H9 (cell line): ENCODE measurements at regions not wholly inside any gene's neighbourhood (a gene's known extent, or its start where the extent isn't known, plus 50 kb on each side); places are given as distances from the start of the nearest gene placed in this dataset.

Experiments
- DNase-seq: peaks from one replicate; pipeline ENCODE4 v3.0.0-alpha.2; 2017
- H2AFZ ChIP-seq: one replicate; pipeline ENCODE4 v1.6.1; 2013; ENCODE audit warnings: mild to moderate bottlenecking, low read length, control low read depth, moderate library complexity
- H2AK5ac ChIP-seq: 2 replicates; pipeline ENCODE4 v1.6.1; 2013; ENCODE audit warnings: low read length, control low read depth, mixed read lengths; ENCODE audit not compliant: insufficient read length
- H2BK120ac ChIP-seq: one replicate; pipeline ENCODE4 v1.6.1; 2013; ENCODE audit warnings: low read depth, mild to moderate bottlenecking, low read length, control low read depth, inconsistent platforms; ENCODE audit not compliant: poor library complexity, severe bottlenecking
- H2BK12ac ChIP-seq: 2 replicates; pipeline ENCODE4 v1.6.1; 2013; ENCODE audit warnings: low read length, control low read depth, mixed read lengths, low read depth; ENCODE audit not compliant: insufficient read length
- H2BK15ac ChIP-seq: 2 replicates; pipeline ENCODE4 v1.6.1; 2013; ENCODE audit warnings: low read depth, low read length, control low read depth
- H2BK20ac ChIP-seq: one replicate; pipeline ENCODE4 v1.6.1; 2013; ENCODE audit warnings: low read depth, mild to moderate bottlenecking, low read length, control low read depth, inconsistent platforms; ENCODE audit not compliant: poor library complexity, severe bottlenecking
- H2BK5ac ChIP-seq: 2 replicates; pipeline ENCODE4 v1.6.1; 2013; ENCODE audit warnings: low read length, control low read depth, mixed read lengths; ENCODE audit not compliant: insufficient read length
- H3K14ac ChIP-seq: 2 replicates; pipeline ENCODE4 v1.6.1; 2013; ENCODE audit warnings: low read length, control low read depth; ENCODE audit not compliant: insufficient read depth
- H3K18ac ChIP-seq: 2 replicates; pipeline ENCODE4 v1.6.1; 2013; ENCODE audit warnings: low read depth, mild to moderate bottlenecking, mixed read lengths, low read length, control low read depth; ENCODE audit not compliant: insufficient read length
- H3K23ac ChIP-seq: 2 replicates; pipeline ENCODE4 v1.6.1; 2013; ENCODE audit warnings: low read length, control low read depth, mixed read lengths, low read depth; ENCODE audit not compliant: insufficient read length
- H3K23me2 ChIP-seq: 2 replicates; pipeline ENCODE4 v1.6.1; 2013; ENCODE audit warnings: low read depth, mild to moderate bottlenecking, mixed read lengths, low read length, control low read depth; ENCODE audit not compliant: insufficient read length, poor library complexity, severe bottlenecking
- H3K27ac ChIP-seq: 2 replicates; pipeline ENCODE4 v1.5.1; 2013; ENCODE audit warnings: low read length, control low read depth, mixed read lengths, low read depth; ENCODE audit not compliant: insufficient read length
- H3K27me3 ChIP-seq: 2 replicates; pipeline ENCODE4 v1.6.1; 2013; ENCODE audit warnings: low read length, control low read depth, inconsistent platforms; ENCODE audit not compliant: insufficient read depth
- H3K4ac ChIP-seq: 2 replicates; pipeline ENCODE4 v1.6.1; 2013; ENCODE audit warnings: low read depth, mild to moderate bottlenecking, control low read depth, inconsistent platforms, low read length, moderate library complexity
- H3K4me1 ChIP-seq: 2 replicates; pipeline ENCODE4 v1.6.1; 2013; ENCODE audit warnings: low read length, control low read depth, inconsistent platforms; ENCODE audit not compliant: insufficient read depth
- H3K4me2 ChIP-seq: 2 replicates; pipeline ENCODE4 v1.6.1; 2013; ENCODE audit warnings: low read length, control low read depth, mixed read lengths; ENCODE audit not compliant: insufficient read length, insufficient read depth
- H3K56ac ChIP-seq: 2 replicates; pipeline ENCODE4 v1.6.1; 2013; ENCODE audit warnings: low read depth, mild to moderate bottlenecking, mixed read lengths, low read length, control low read depth; ENCODE audit not compliant: insufficient read length
- H3K79me1 ChIP-seq: 2 replicates; pipeline ENCODE4 v1.6.1; 2013; ENCODE audit warnings: low read depth, mild to moderate bottlenecking, moderate library complexity, low read length, control low read depth, inconsistent platforms; ENCODE audit not compliant: insufficient read depth, poor library complexity, severe bottlenecking
- H3K79me2 ChIP-seq: 2 replicates; pipeline ENCODE4 v1.6.1; 2013; ENCODE audit warnings: low read length, control low read depth, inconsistent platforms; ENCODE audit not compliant: insufficient read depth
- H3K9ac ChIP-seq: 2 replicates; pipeline ENCODE4 v1.6.1; 2013; ENCODE audit warnings: low read length, control low read depth, mixed read lengths; ENCODE audit not compliant: insufficient read length; ENCODE audit errors: extremely low read depth
- H3K9me3 ChIP-seq: one replicate; pipeline ENCODE4 v1.6.1; 2013; ENCODE audit warnings: low read depth, low read length, inconsistent platforms; ENCODE audit not compliant: control insufficient read depth
- H3T11ph ChIP-seq: one replicate; pipeline ENCODE4 v1.6.1; 2013; ENCODE audit warnings: mild to moderate bottlenecking, low read length, control low read depth, inconsistent platforms
- H4K20me1 ChIP-seq: one replicate; pipeline ENCODE4 v1.6.1; 2013; ENCODE audit not compliant: control insufficient read depth, insufficient read length, insufficient read depth
- H4K5ac ChIP-seq: 2 replicates; pipeline ENCODE4 v1.6.1; 2013; ENCODE audit warnings: low read depth, mild to moderate bottlenecking, mixed read lengths, low read length, control low read depth; ENCODE audit not compliant: insufficient read length
- H4K8ac ChIP-seq: replicated peaks from 2 replicates; pipeline ENCODE4 v1.6.1; 2013; ENCODE audit warnings: low read length, control low read depth, mixed read lengths, low read depth; ENCODE audit not compliant: insufficient read length
- H4K91ac ChIP-seq: 2 replicates; pipeline ENCODE4 v1.6.1; 2013; ENCODE audit warnings: low read depth, mild to moderate bottlenecking, moderate library complexity, mixed read lengths, low read length, control low read depth; ENCODE audit not compliant: insufficient read length
- H3K27ac Mint-ChIP-seq, 3 experiments: 2 replicates in 2 of 3; 3 replicates in 1 of 3; pipeline ENCODE4 v1.8.0; 2020 to 2021; ENCODE audit warnings: mixed read lengths in 3 of 3, mild to moderate bottlenecking in 1 of 3, moderate library complexity in 1 of 3
- H3K27me3 Mint-ChIP-seq: 2 replicates; pipeline ENCODE4 v1.8.0; 2021; ENCODE audit warnings: low read depth, mild to moderate bottlenecking, moderate library complexity, mixed read lengths
- H3K36me3 Mint-ChIP-seq, 3 experiments: 2 replicates in 2 of 3; 3 replicates in 1 of 3; pipeline ENCODE4 v1.8.0; 2020 to 2021; ENCODE audit warnings: low read depth in 3 of 3, mixed read lengths in 3 of 3; ENCODE audit not compliant: insufficient read depth in 1 of 3
- H3K4me1 Mint-ChIP-seq, 2 experiments: 2 replicates each; pipeline ENCODE4 v1.8.0; 2020; ENCODE audit warnings: mixed read lengths in 2 of 2
- H3K4me3 Mint-ChIP-seq, 2 experiments: 2 replicates in 1 of 2; 3 replicates in 1 of 2; pipeline ENCODE4 v1.8.0; 2020 to 2021; ENCODE audit warnings: mild to moderate bottlenecking in 2 of 2, mixed read lengths in 2 of 2, moderate library complexity in 1 of 2
- H3K9me3 Mint-ChIP-seq, 2 experiments: 2 replicates in 1 of 2; 3 replicates in 1 of 2; pipeline ENCODE4 v1.8.0; 2020; ENCODE audit warnings: mild to moderate bottlenecking in 2 of 2, mixed read lengths in 2 of 2, moderate library complexity in 1 of 2
- CTCF ChIP-seq: fragments of 200-600 bp; sonication (generic); conservative IDR thresholded peaks from 3 replicates; pipeline ENCODE4 v1.8.0; 2021; ENCODE audit warnings: antibody characterized with exemption, mild to moderate bottlenecking
- WGBS: extraction: QIAGEN DNeasy Blood & Tissue Kit; methylation state at CpG from one replicate; pipeline ENCODE4 v1.1.7; 2013; ENCODE audit warnings: missing lambda C conversion rate, low lambda C conversion rate, mixed read lengths; ENCODE audit not compliant: insufficient read length; ENCODE audit errors: extremely low coverage; 5-methylcytosine and 5-hydroxymethylcytosine counted together

- Histone ChIP-seq H3K9me3 (no peaks in the 10 kb centered on the region), H2AK5ac (no peak overlapping the region), H4K5ac (no peak overlapping the region), H2BK5ac (no peak overlapping the region), H3K4me1 (no peaks in the 10 kb centered on the region; the same call in 1 of the 2 replicates), H2BK15ac (no peak overlapping the region), H3K9ac (no peak overlapping the region), H3K23ac (no peak overlapping the region), H2AFZ (no peak overlapping the region), H4K20me1 (no peaks in the 10 kb centered on the region), H3T11ph (no peak overlapping the region), H3K27ac (no peak overlapping the region), H4K8ac (no peak overlapping the region), H2BK120ac (no peak overlapping the region), H3K4ac (no peak overlapping the region), H3K27me3 (no peaks in the 10 kb centered on the region), H3K18ac (no peak overlapping the region), H3K56ac (no peak overlapping the region), H3K79me2 (no peaks in the 10 kb centered on the region), H3K14ac (no peak overlapping the region), H2BK20ac (no peak overlapping the region), H2BK12ac (no peak overlapping the region), H4K91ac (no peak overlapping the region), H3K79me1 (no peaks in the 10 kb centered on the region), H3K23me2 (no peaks in the 10 kb centered on the region), H3K4me2 (no peak overlapping the region)
- no peak for DNase-seq
- no peaks in the 10 kb centered on the region; a peak in 2 of 5 replicates for H3K9me3 Mint-ChIP-seq
- peaks cover 2% of the 10 kb centered on the region; the same call in 1 of the 2 replicates for H3K27me3 Mint-ChIP-seq
- no peaks in the 10 kb centered on the region; a peak in 1 of 7 replicates for H3K36me3 Mint-ChIP-seq
- TF ChIP-seq CTCF = no peak
- peaks cover 0 to 4% of the 10 kb centered on the region in 2 experiments; a peak in 2 of 4 replicates for H3K4me1 Mint-ChIP-seq
- H3K27ac Mint-ChIP-seq = no peak overlapping the region
- WGBS = no CpG with 5 or more reads among the region's 4 CpGs
- no peak overlapping the region for H3K4me3 Mint-ChIP-seq
These were observed 207.7 kb downstream of the TBX18 start for GRCh38 chr6:84556541-84557335.
